GM18951 (cell line): ENCODE measurements at regions not wholly inside any gene's neighbourhood (a gene's known extent, or its start where the extent isn't known, plus 50 kb on each side); places are given as distances from the start of the nearest gene placed in this dataset.

Source experiments
- POLR2A ChIP-seq: IDR thresholded peaks from 4 replicates; pipeline ENCODE4 v1.6.1; 2011; ENCODE audit warnings: mild to moderate bottlenecking; ENCODE audit not compliant: insufficient read length, insufficient read depth; ENCODE audit errors: extremely low read depth
- in situ Hi-C: fragments of 300-500 bp; cut with MboI; formaldehyde crosslinking; loops from one replicate; pipeline ENCODE4 v1.12.0; 2022; ENCODE audit warnings: low sequenced_read_pairs, mixed read lengths, inconsistent platforms; ENCODE audit not compliant: unreplicated experiment

DNA sequence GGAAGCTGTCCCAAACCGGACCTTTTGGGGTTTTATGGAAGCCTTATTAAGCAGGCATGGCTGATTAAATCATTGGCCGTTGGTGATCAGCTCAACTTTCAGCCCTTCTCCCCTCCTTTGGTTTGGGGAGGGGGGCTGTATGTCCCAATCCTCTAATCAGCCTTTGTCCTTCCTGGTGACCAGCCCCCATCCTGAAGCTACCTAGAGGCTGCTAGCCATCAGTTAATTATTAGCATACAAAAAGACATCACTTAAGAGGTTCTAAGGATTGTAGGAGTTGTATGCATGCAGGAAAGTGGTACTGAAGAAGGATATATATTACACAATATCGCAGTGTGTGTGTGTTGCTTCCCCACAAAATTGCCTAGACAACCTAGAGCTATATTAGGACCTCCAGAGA, 553.3 kb upstream of the FZD8 start:
- no peak for TF ChIP-seq POLR2A
- in situ Hi-C loops = no loop called here

DNA sequence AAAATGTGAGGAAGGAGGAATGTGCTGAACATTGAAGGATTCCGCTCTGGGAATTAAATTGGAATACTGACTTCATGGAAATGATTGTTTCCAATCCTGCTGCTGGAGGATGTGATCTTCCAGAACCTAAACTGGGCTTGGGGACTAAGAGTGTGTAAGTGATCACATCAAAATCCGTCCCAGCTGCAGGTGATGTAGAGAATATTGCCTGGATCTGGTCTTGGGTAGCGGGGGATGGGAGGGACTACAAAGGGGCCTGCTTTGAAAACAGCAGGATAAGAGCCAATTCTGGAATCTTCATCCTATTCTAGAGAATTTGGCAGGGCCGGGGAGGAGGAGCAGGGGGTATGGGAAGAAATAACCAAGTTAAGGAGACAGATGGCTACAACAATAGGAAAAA, 552.2 kb upstream of the FZD8 start:
- in situ Hi-C loops = no loop called here
- TF ChIP-seq POLR2A = no peak

DNA sequence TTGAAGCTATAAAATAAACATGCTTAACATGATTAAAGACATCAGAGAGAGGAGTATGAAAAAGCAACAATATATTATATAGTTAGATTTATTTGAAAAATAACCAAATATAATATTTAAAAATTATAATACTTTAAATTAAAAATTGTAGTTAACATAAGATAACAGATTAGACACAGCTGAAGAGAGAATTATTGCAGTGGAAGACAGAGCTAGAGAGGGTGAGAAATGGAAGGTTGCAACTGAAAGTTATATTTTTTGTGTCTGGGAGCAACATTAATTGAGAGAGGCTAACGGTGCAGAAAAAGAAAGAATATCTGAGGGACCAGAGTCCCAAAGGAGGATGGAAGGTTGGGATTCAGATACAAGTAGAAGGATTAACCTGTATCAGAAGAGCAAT, 548.9 kb upstream of the FZD8 start:
- no peak for TF ChIP-seq POLR2A
- in situ Hi-C loops = no loop called here

DNA sequence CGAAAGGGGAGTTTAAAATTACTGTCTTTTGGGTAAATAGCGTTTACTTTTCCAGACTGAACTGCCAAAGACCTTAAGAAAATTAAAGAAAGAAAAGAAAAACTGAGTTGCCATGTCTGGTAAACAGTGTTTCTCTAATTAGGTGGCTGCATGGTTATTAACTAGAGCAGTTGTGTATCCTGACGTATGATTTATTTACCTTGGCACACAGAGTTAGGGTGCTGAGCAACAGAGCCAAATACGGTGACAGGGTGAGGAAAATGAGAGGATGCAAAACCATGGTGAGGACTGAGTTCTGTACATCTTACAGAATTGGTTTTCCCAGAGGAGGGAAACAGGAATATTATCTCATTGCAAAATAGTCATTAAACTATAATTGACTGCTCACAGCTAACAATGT, 546.4 kb upstream of the FZD8 start:
- in situ Hi-C loops = no loop called here
- no peak for TF ChIP-seq POLR2A

DNA sequence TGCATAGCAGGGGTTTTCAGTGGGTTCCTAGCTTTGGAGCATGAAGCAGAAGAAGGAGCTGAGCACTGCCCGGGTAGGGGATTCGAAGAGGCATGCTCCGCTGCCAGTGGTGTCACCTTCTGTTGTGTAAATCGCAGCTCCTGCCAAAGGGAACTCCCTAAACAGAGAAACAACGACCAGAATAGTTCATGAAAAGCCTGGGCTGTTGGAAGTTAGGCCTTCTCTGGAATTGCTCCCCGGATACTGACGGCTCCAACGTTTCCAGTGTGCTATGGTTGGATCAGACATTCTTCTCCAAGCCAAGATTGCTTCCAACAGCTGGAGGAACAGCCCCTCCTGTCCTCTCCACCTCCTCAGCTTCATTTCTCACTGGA, 546.0 kb upstream of the FZD8 start:
- no peak for TF ChIP-seq POLR2A
- in situ Hi-C loops = no loop called here

DNA sequence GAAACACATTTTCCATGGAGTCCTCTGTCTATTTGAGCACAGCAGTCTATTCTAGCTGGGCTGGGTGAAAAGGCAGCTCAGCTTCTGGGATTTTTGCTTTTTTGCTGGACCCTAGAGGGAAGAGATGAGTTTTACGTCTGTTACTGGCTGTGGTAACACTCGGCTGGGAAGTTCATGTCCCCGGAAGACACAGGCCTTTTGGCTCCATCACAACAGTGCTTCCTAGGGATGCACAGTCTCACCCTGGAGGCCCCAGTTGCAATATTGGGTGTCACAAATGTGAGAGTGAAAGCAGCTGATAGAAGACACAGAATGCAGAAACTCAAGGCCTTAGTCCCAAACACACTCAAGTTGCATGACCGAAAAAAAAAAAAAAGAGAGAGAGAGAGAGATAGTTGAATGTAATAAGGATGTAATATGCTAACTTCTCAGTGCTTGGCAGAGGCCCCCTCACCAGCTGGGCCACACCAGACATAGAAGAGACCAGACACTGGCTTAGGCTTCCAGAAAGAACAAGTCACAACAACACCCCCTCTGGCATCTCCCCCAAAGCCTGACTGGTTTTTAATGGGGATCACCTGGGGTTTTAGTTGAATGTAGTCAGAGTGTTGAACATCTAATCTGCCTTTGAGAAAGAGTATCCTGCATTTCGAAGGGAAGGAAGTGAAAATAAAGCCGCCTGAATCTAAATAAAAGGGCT, 545.4 kb upstream of the FZD8 start:
- TF ChIP-seq POLR2A = no peak
- in situ Hi-C loops = no loop called here

DNA sequence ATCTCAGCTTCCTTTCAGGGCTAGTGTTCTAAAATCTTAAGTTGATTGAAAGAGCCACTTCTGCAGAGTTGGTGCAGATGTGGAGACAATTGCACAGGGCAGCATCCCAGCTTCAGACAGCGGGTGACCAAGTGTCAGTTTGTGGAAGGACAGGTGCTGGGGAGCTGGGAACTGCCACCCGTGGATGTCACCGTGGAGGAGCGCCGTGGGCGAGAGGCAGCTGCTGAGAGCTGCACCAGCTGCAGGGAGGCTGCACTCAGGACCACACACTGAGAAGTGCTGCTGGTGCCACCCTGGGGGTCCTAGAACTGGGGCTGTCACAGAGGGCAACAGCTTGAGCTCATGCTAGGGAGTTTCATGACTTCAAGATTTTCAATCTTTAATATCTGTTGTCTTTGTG, 543.0 kb upstream of the FZD8 start:
- no peak for TF ChIP-seq POLR2A
- in situ Hi-C loops = no loop called here

DNA sequence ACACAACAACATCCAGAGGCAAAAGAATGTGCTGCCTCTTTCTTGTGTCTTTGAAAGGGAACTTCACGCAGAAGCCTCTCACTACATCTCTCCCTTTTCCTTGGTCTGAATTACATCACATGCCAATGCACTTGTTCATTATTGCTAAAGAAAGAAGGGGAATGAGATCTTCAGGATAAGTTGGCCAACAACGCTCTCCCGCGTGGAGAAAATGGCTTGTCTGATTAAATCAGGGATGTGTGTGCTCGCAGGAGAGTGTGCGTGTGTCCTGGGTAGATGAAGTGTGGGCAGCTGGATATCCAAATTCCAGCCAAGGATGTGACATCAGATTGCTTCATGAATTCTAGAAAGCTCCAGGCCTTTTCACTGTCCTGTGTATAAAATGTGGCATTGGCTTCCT, 541.6 kb upstream of the FZD8 start:
- TF ChIP-seq POLR2A = no peak
- in situ Hi-C loops = no loop called here

DNA sequence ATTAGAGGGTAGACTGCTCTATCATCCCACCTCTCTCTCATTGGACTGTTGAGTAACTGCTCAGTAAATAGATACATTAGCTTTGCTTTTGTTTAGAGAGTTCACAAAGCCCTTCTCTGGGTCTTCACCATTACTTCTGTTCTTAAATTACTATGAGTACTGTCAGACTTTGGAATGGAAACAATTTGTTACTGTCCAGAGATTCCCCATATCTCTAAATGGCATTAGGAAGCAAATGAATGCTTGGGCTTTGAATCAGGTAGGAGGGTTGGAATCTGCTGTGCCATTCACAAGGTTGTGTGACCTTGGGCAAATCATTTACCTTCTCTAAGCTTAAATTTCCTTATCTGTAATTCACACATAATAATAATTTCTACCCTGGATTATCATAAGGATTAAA, 541.0 kb upstream of the FZD8 start:
- in situ Hi-C loops = no loop called here
- no peak for TF ChIP-seq POLR2A

DNA sequence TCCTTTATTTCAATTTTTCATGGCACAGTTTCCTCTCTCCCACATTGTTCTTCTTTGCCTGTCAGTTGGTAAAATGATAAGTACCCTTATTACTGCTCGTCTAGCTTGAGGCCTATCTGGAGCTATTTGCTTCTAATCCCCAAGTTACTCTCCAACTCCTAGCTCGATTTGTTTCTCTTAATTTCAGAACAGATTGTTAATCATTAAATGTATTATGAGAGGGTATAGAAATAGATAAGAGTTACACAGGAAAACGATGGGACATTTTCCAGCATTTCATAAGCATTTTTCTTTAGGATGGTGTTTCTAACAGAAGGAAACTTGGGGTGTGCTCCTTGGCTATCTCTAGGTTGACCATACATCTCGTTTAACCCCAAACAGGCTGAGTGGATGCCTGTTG, 540.5 kb upstream of the FZD8 start:
- TF ChIP-seq POLR2A = no peak
- in situ Hi-C loops = no loop called here

DNA sequence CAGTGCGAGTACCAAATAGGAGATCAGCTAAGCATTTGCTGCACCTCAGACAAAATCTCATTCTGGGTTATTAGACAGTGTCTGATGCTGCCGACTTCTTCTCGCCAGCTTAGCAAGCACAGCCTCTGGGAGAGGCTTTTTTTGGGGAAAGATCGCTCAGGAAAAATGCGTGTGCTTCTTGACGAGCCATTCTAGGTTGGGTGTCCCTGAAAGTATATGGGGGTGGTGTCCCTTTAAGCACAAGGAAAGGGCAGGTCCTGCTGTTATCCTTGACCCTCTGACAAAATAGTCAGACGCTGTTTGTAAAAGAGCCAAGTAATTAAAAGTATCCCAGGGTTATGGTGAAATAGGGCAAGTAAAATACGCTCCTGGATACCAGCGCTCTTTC, 540.1 kb upstream of the FZD8 start:
- no peak for TF ChIP-seq POLR2A
- in situ Hi-C loops = no loop called here

DNA sequence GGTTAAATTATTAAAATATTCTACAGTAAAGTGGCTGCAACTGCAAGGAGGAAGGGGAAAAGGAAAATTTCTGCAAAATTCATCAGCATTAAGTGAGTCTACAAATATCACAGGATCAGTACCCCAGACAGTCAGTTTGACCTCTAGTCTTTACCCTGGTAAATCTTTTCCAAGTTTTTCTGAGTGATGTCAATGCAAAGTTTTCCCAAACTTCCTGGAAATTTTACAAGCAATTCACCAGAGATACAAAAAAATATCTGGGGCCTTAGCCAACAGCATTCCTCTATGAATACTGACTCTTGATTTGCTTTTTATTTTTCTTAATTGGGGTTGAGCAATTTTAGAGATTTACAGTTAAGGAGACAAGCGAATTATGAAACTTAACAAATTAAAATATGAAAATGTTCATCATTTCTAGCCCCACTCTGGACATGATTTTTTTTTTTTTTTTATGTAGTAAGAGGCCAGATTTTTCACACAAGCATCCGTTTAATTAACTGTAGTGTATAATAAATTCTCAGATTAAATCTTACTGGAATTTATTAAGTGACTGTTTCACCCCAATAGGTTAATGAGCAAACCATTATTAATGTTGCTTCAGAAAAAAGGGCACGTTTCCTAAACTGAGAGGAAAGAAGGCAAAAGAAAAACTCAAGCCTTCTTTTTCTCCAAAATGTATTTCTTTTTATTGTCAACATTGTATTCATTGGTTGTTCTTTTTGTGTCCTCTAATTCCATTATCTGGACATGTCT, 539.5 kb upstream of the FZD8 start:
- no peak for TF ChIP-seq POLR2A
- in situ Hi-C loops = no loop called here

DNA sequence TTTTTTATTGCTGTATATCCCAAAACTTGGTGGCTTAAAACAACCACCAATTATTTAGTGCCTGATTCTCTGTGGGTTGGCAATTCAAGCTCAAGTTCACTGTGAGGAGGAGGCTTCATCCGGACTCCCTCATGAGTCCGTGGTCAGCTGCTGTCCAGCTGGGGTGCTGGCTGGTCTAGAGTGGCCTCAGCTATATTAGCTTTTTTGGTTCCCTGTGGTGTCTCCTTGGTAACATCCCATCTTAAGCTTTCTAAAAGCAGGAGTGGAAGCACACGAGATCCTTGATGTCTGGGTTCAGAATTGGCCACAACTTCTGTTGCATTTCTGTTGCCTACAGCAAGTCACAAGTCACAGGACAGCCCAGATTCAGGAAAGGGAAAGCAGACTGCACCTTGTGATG, 536.5 kb upstream of the FZD8 start:
- no peak for TF ChIP-seq POLR2A
- in situ Hi-C loops = no loop called here

DNA sequence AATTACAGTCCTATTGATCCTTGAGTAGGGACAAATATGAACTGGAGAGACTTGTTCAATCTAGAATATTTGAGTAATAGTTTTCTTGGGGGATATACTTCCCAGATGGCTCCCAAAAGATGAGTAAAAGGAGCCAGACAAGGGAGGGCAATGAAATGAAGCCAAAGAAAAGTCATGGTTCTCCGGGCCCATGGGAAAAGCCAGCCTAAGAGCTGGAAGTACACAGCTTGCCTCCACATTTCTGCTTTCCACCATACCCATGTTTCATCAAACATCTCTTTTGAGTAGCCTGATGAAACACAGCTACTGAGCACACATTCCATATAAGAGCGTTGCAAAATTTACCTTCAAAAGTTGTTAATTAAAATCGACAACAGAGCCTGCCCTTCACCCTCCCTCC, 535.0 kb upstream of the FZD8 start:
- TF ChIP-seq POLR2A = no peak
- in situ Hi-C loops = no loop called here
